A549 (cell line): ENCODE measurements at regions not wholly inside any gene's neighbourhood (a gene's known extent, or its start where the extent isn't known, plus 50 kb on each side); places are given as distances from the start of the nearest gene placed in this dataset.

Experiments used
- ATAC-seq, 2 experiments: fragments of 200-7000 bp in 1 of 2; fragments of >200 bp in 1 of 2; cut with Nextera tagmentation in 1 of 2; cut with Tn5 transposase in 1 of 2; 3 replicates each; pipeline versions ENCODE4 v1.8.0 to v1.9.1; 2018 to 2020; ENCODE audit warnings: mild to moderate bottlenecking in 1 of 2, moderate library complexity in 1 of 2
- CTCF ChIA-PET: fragments of 300-600 bp; sonication (Branson Sonifier 250); formaldehyde crosslinking; extraction: SDS; loops from one replicate; lab custom pipeline; 2021; ENCODE audit warnings: antibody characterized with exemption, inconsistent platforms; lab: Yijun Ruan, JAX
- POLR2A ChIA-PET: fragments of 350-600 bp; formaldehyde crosslinking; extraction: SDS; loops from one replicate; lab custom pipeline; 2021; ENCODE audit warnings: antibody characterized with exemption, inconsistent platforms; lab: Yijun Ruan, JAX
- DNase-seq, 2 experiments: peaks; one replicate each; pipeline versions ENCODE4 v3.0.0 to v3.0.0-alpha.2; 2011 to 2016; ENCODE audit warnings: low read depth in 1 of 2, low spot score in 1 of 2
- FAIRE-seq: peaks from 2 replicates; lab custom pipeline; 2011; peaks lifted over from hg19 to GRCh38; lab: Jason Lieb, UNC
- H3K27ac ChIP-seq, 2 experiments: fragments of >200 bp; sonication (Bioruptor Twin); formaldehyde crosslinking; 3 replicates each; pipeline ENCODE4 v1.5.1; 2016 to 2017
- H3K4me1 ChIP-seq: fragments of >200 bp; sonication (Bioruptor Twin); formaldehyde crosslinking; 3 replicates; pipeline ENCODE4 v1.6.1; 2016
- H3K4me2 ChIP-seq: fragments of >200 bp; sonication (Bioruptor Twin); formaldehyde crosslinking; 3 replicates; pipeline ENCODE4 v1.6.1; 2016
- H3K4me3 ChIP-seq: fragments of >200 bp; sonication (Bioruptor Twin); formaldehyde crosslinking; 3 replicates; pipeline ENCODE4 v1.5.1; 2016
- H3K9me3 ChIP-seq: fragments of >200 bp; sonication (Bioruptor Twin); formaldehyde crosslinking; 3 replicates; pipeline ENCODE4 v1.6.1; 2016
- BCL3 ChIP-seq: fragments of >200 bp; sonication (Bioruptor Twin); formaldehyde crosslinking; IDR thresholded peaks from 3 replicates; pipeline ENCODE4 v1.6.1; 2016
- CEBPB ChIP-seq, 2 experiments: fragments of >200 bp in 1 of 2; sonication (Bioruptor Twin) in 1 of 2; formaldehyde crosslinking in 1 of 2; IDR thresholded peaks; 2 replicates each; pipeline ENCODE4 v1.6.1; 2012 to 2016
- EHF ChIP-seq: fragments of 250-450 bp; sonication (Bioruptor Pico); IDR thresholded peaks from 2 replicates; pipeline ENCODE4 v1.5.0; 2020; ENCODE audit warnings: mild to moderate bottlenecking
- EP300 ChIP-seq, 2 experiments: fragments of >200 bp; sonication (Bioruptor Twin); formaldehyde crosslinking; IDR thresholded peaks; 2 replicates in 1 of 2; 3 replicates in 1 of 2; pipeline ENCODE4 v1.6.1; 2016 to 2017
- ESRRA ChIP-seq: fragments of 150-350 bp; IDR thresholded peaks from 2 replicates; pipeline ENCODE4 v1.6.1; 2014; ENCODE audit warnings: mild to moderate bottlenecking, low read length, borderline replicate concordance
- FOSB ChIP-seq: fragments of 250-450 bp; sonication (Bioruptor Pico); IDR thresholded peaks from 2 replicates; pipeline ENCODE4 v1.5.0; 2020; ENCODE audit warnings: mild to moderate bottlenecking, moderate library complexity
- FOSL2 ChIP-seq, 2 experiments: fragments of 450-650 bp in 1 of 2; fragments of >200 bp in 1 of 2; sonication (Bioruptor Twin) in 1 of 2; formaldehyde crosslinking; IDR thresholded peaks; 2 replicates each; pipeline versions ENCODE4 v1.5.0 to v1.6.1; 2016 to 2020; ENCODE audit warnings: mild to moderate bottlenecking in 1 of 2, moderate library complexity in 1 of 2
- FOXS1 ChIP-seq: fragments of 250-450 bp; sonication (Bioruptor Pico); IDR thresholded peaks from 2 replicates; pipeline ENCODE4 v1.5.0; 2020; ENCODE audit warnings: mild to moderate bottlenecking, moderate library complexity
- HEYL ChIP-seq: fragments of 250-450 bp; sonication (Bioruptor Pico); IDR thresholded peaks from 2 replicates; pipeline ENCODE4 v1.8.0; 2021; ENCODE audit warnings: mild to moderate bottlenecking, moderate library complexity
- HMGXB4 ChIP-seq: fragments of 250-450 bp; sonication (Bioruptor Pico); IDR thresholded peaks from 2 replicates; pipeline ENCODE4 v1.5.0; 2021; ENCODE audit warnings: mild to moderate bottlenecking, moderate library complexity, borderline replicate concordance
- JUNB ChIP-seq: fragments of >200 bp; sonication (Bioruptor Twin); formaldehyde crosslinking; IDR thresholded peaks from 2 replicates; pipeline ENCODE4 v1.6.1; 2016
- KDM5A ChIP-seq: fragments of 200-600 bp; sonication (generic); IDR thresholded peaks from 2 replicates; pipeline ENCODE4 v1.6.1; 2016; ENCODE audit warnings: antibody characterized with exemption, mild to moderate bottlenecking
- MAFK ChIP-seq: fragments of 450-650 bp; IDR thresholded peaks from 2 replicates; pipeline ENCODE4 v1.6.1; 2014; ENCODE audit not compliant: partially characterized antibody
- MAX ChIP-seq: IDR thresholded peaks from 2 replicates; pipeline ENCODE4 v1.6.1; 2012
- MAZ ChIP-seq: fragments of 150-350 bp; IDR thresholded peaks from 2 replicates; pipeline ENCODE4 v1.6.1; 2014; ENCODE audit warnings: antibody characterized with exemption, low read depth, low read length, borderline replicate concordance
- NR3C1 ChIP-seq: fragments of >200 bp; sonication (Bioruptor Twin); formaldehyde crosslinking; IDR thresholded peaks from 3 replicates; pipeline ENCODE4 v1.6.1; 2017
- PHF8 ChIP-seq: fragments of 200-600 bp; sonication (generic); IDR thresholded peaks from 2 replicates; pipeline ENCODE4 v1.6.1; 2016; ENCODE audit warnings: low read depth, mild to moderate bottlenecking, antibody characterized with exemption, moderate library complexity, borderline replicate concordance
- POLR2A ChIP-seq: IDR thresholded peaks from 2 replicates; pipeline ENCODE4 v1.6.1; 2012; ENCODE audit warnings: mild to moderate bottlenecking, low read length
- POLR2AphosphoS2 ChIP-seq: conservative IDR thresholded peaks from 2 replicates; pipeline ENCODE4 v1.6.1; 2012; ENCODE audit warnings: low read length, improper control_type of control experiment, inconsistent platforms
- RAD21 ChIP-seq, 2 experiments: fragments of >200 bp in 1 of 2; sonication (Bioruptor Twin) in 1 of 2; formaldehyde crosslinking in 1 of 2; IDR thresholded peaks in 1 of 2; conservative IDR thresholded peaks in 1 of 2; 2 replicates in 1 of 2; 3 replicates in 1 of 2; pipeline ENCODE4 v1.6.1; 2012 to 2018; ENCODE audit warnings: inconsistent platforms in 1 of 2
- SMC3 ChIP-seq: fragments of >200 bp; sonication (Bioruptor Twin); formaldehyde crosslinking; IDR thresholded peaks from 3 replicates; pipeline ENCODE4 v1.6.1; 2018; ENCODE audit warnings: inconsistent platforms
- SREBF2 ChIP-seq: fragments of 450-650 bp; IDR thresholded peaks from 2 replicates; pipeline ENCODE4 v1.6.1; 2014; ENCODE audit warnings: mild to moderate bottlenecking, moderate library complexity
- TP53 ChIP-seq: fragments of 250-450 bp; sonication (Bioruptor Pico); IDR thresholded peaks from 2 replicates; pipeline ENCODE4 v1.5.0; 2021; ENCODE audit warnings: mild to moderate bottlenecking, moderate library complexity
- ZFP36 ChIP-seq: fragments of 450-650 bp; IDR thresholded peaks from 2 replicates; pipeline ENCODE4 v1.6.1; 2014; ENCODE audit warnings: borderline replicate concordance; ENCODE audit not compliant: partially characterized antibody
- WGBS: methylation state at CpG from one replicate; pipeline ENCODE4 v1.1.6; 2017; ENCODE audit errors: missing lambda C conversion rate; 5-methylcytosine and 5-hydroxymethylcytosine counted together
- TF ChIP-seq, protein P1 (sequence below): fragments of >200 bp; sonication (Bioruptor Twin); formaldehyde crosslinking; IDR thresholded peaks from 2 replicates; pipeline ENCODE4 v1.6.1; 2016
- TF ChIP-seq, protein P2 (sequence below): fragments of 250-450 bp; sonication (Bioruptor Pico); IDR thresholded peaks from 2 replicates; pipeline ENCODE4 v1.5.0; 2020; ENCODE audit warnings: low read depth, mild to moderate bottlenecking, moderate library complexity
- TF ChIP-seq, protein P3 (sequence below): fragments of 200-600 bp; sonication (generic); IDR thresholded peaks from 2 replicates; pipeline ENCODE4 v1.6.1; 2016; ENCODE audit warnings: antibody characterized with exemption, mild to moderate bottlenecking, moderate library complexity

DNA sequence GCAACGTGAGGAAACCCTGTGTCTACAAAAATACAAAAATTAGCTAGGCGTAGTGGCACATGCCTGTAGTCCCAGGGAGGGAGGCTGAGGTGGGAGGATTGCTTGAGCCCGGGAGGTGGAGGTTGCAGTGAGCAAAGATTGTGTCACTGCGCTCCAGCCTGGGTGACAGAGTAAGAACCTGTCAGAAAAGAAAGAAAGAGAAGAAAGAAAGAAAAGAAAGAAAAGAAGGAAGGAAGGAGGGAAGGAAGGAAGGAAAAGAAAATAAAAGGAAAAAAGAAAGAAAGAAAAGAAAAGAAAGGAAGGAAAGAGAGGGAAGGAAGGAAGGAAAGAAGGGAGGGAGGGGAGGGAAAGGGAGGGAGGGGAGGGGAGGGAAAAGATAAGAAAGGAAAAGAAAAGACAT is 89.9 kb upstream of the HPCAL1 start:
- ChIA-PET POLR2A (no interaction called here), CTCF (interaction anchor here (1.8 kb wide), 1 partner anchor 222 kb away, joined by 6 read pairs; no protein-coding TSS in a partner anchor)
- TF ChIP-seq SREBF2 (no peak), FOXS1 (CRISPR knock-in tag) (no peak), EP300 (IDR thresholded peaks at IDR 0.05) (no peak), EHF (CRISPR knock-in tag) (no peak), NR3C1 (no peak), BCL3 (no peak), CEBPB (IDR thresholded peaks at IDR 0.05) (no peak), HMGXB4 (CRISPR knock-in tag) (no peak), POLR2A (no peak), MAZ (no peak), FOSB (no peak)
- TF ChIP-seq, protein P1, sequence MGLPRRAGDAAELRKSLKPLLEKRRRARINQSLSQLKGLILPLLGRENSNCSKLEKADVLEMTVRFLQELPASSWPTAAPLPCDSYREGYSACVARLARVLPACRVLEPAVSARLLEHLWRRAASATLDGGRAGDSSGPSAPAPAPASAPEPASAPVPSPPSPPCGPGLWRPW = no peak
- 77% methylated on average over 4 of the region's 4 CpGs for WGBS
- DNase-seq (no peak), ATAC-seq (no peak), FAIRE-seq (no peak)
- H3K9me3 ChIP-seq = no peaks in the 10 kb centered on the region
- H3K4me1 ChIP-seq = no peaks in the 10 kb centered on the region
- no peak overlapping the region for H3K27ac ChIP-seq
- H3K4me2 ChIP-seq = no peak overlapping the region
- H3K4me3 ChIP-seq = no peak overlapping the region

- WGBS = 90% methylated on average over 8 of the region's 8 CpGs
- CTCF ChIA-PET = no interaction called here
- TF ChIP-seq, protein P2, sequence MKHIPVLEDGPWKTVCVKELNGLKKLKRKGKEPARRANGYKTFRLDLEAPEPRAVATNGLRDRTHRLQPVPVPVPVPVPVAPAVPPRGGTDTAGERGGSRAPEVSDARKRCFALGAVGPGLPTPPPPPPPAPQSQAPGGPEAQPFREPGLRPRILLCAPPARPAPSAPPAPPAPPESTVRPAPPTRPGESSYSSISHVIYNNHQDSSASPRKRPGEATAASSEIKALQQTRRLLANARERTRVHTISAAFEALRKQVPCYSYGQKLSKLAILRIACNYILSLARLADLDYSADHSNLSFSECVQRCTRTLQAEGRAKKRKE (CRISPR knock-in tag) = no peak
- TF ChIP-seq MAX (no peak), MAFK (no peak), HEYL (CRISPR knock-in tag) (no peak), JUNB (no peak), ESRRA (no peak), PHF8 (no peak), POLR2AphosphoS2 (no peak), ZFP36 (no peak), RAD21 (conservative IDR thresholded peaks at IDR 0.05 in 1 of 2, IDR thresholded peaks at IDR 0.05 in 1 of 2) (no peak), KDM5A (no peak), SMC3 (no peak), TP53 (CRISPR knock-in tag) (no peak), FOSL2 (IDR thresholded peaks at IDR 0.05) (no peak), FOSL2 (CRISPR knock-in tag; IDR thresholded peaks at IDR 0.05) (no peak), EP300 (IDR thresholded peaks at IDR 0.05) (no peak), HMGXB4 (CRISPR knock-in tag) (no peak), SREBF2 (no peak)
- TF ChIP-seq, protein P1 = no peak
- TF ChIP-seq, protein P3, sequence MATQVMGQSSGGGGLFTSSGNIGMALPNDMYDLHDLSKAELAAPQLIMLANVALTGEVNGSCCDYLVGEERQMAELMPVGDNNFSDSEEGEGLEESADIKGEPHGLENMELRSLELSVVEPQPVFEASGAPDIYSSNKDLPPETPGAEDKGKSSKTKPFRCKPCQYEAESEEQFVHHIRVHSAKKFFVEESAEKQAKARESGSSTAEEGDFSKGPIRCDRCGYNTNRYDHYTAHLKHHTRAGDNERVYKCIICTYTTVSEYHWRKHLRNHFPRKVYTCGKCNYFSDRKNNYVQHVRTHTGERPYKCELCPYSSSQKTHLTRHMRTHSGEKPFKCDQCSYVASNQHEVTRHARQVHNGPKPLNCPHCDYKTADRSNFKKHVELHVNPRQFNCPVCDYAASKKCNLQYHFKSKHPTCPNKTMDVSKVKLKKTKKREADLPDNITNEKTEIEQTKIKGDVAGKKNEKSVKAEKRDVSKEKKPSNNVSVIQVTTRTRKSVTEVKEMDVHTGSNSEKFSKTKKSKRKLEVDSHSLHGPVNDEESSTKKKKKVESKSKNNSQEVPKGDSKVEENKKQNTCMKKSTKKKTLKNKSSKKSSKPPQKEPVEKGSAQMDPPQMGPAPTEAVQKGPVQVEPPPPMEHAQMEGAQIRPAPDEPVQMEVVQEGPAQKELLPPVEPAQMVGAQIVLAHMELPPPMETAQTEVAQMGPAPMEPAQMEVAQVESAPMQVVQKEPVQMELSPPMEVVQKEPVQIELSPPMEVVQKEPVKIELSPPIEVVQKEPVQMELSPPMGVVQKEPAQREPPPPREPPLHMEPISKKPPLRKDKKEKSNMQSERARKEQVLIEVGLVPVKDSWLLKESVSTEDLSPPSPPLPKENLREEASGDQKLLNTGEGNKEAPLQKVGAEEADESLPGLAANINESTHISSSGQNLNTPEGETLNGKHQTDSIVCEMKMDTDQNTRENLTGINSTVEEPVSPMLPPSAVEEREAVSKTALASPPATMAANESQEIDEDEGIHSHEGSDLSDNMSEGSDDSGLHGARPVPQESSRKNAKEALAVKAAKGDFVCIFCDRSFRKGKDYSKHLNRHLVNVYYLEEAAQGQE = no peak
- no peaks in the 10 kb centered on the region for H3K9me3 ChIP-seq
- POLR2A ChIA-PET = no interaction called here
- no peak for FAIRE-seq
- H3K4me2 ChIP-seq = no peak overlapping the region
- no peak for DNase-seq
- ATAC-seq = no peak; a peak in 1 of 6 replicates
- no peak overlapping the region for H3K27ac ChIP-seq
- no peaks in the 10 kb centered on the region for H3K4me1 ChIP-seq
- no peak overlapping the region for H3K4me3 ChIP-seq
These were observed 88.5 kb upstream of the HPCAL1 start for GRCh38 chr2:10214179-10214578.
